Omental fat pad (tissue), 3 donors: ENCODE measurements at regions not wholly inside any gene's neighbourhood (a gene's known extent, or its start where the extent isn't known, plus 50 kb on each side); places are given as distances from the start of the nearest gene placed in this dataset.
"Not testable (repeated sequence)": the region's sequence is repeated elsewhere in the genome, so short reads cannot be mapped to it uniquely, and the experiment has no call there.

ENCODE experiments used
- ATAC-seq: fragments of 150-250 bp; one replicate; pipeline ENCODE4 v1.9.1; 2016; ENCODE audit warnings: mild to moderate bottlenecking, moderate library complexity; ENCODE audit not compliant: low FRiP score
- DNase-seq: peaks from one replicate; pipeline ENCODE4 v3.0.0-alpha.2; 2019; ENCODE audit warnings: low spot score
- CTCF ChIP-seq, 3 donors: fragments of 450-650 bp; IDR thresholded peaks; one replicate each; pipeline ENCODE4 v1.5.1; 2016 to 2017; ENCODE audit warnings: antibody characterized with exemption in 3 of 3, mild to moderate bottlenecking in 3 of 3, moderate library complexity in 2 of 3

DNA sequence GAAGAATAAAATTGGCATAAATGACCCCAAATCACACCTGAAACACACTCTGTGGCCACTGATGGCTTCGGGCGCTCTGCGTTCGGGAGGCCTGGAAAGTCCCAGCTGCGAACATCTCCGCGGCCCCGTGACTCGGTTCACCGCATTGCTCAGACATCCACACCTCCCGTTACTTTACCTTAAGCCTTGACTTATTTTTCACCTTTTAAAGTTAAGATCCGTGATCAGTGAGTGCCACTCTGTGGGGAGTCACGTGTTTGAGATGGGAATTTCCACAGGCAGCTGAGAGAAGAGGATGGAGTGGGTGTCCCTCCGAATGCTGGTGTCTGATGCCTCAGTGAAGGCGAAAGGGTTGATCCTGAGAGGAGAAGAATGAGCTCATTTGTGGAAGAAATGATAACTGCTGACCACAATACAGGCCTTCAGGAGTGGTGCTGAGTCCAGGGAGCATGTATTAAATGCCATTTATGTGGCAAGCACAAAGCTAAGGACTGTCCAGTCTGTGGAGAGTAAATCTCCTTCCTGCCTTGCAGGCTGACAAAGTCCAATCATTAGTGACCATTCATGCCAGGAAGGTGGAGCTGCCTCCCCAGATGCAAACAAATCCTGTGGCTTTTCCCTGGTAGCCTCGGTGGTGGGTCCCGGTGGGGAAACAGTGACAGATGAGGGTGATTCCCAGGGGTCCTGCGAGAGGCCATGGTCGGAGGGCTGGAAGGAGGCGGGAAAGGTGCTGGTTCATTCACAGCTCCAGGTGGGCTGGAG lies 168.8 kb downstream of the RTP5 start:
- no peak for TF ChIP-seq CTCF (IDR thresholded peaks at IDR 0.05)
- no peak for DNase-seq

GRCh38 chr2:242038928-242039341 lies 169.4 kb downstream of the RTP5 start:
- ATAC-seq = no peak

More for the DNA sequence above, 168.8 kb downstream of the RTP5 start:
- ATAC-seq = no peak

DNA sequence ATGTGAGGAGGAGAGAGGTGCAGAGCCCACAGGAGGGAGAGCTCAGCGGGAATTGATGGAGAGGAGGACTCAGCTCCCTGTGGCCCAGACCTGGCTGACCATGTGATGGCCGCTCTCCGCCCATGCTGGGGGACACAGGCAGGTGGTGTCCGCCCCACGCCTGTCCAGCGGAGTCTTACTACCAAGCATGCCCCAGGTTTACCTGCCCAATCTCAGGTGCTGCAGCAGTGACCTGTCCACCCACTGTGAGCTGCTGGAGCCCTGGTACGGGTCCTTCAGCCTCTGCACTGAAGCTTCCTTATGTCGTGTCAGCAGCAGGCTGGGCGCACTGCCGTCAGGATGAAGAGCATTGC lies 170.8 kb downstream of the RTP5 start:
- ATAC-seq (peak; percentile 9), DNase-seq (no peak)
- no peak for TF ChIP-seq CTCF (IDR thresholded peaks at IDR 0.05)

More at GRCh38 chr2:242038928-242039341, 169.4 kb downstream of the RTP5 start:
- DNase-seq = no peak
- TF ChIP-seq CTCF (IDR thresholded peaks at IDR 0.05) = no peak

DNA sequence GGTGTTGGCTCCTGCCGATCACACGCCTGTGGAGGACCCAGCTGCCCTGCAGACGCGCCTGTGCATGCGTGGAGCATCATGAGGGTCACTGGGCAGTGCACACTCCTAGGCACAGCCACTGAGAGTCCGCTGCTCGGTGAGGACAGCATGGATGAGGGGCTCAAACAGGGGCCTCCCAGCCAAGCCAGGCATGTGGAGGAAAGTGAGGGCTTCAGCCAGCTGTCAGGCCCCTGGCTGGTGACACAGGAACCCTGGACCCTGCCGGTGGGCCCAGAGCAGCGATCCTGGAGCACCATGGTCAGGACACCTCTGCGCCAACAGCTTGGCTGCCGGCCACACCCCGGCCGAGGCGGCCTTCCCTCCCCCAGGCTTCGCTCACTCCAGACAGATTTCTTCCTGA lies 171.2 kb downstream of the RTP5 start:
- ATAC-seq (no peak), DNase-seq (no peak)
- no peak for TF ChIP-seq CTCF (IDR thresholded peaks at IDR 0.05)

DNA sequence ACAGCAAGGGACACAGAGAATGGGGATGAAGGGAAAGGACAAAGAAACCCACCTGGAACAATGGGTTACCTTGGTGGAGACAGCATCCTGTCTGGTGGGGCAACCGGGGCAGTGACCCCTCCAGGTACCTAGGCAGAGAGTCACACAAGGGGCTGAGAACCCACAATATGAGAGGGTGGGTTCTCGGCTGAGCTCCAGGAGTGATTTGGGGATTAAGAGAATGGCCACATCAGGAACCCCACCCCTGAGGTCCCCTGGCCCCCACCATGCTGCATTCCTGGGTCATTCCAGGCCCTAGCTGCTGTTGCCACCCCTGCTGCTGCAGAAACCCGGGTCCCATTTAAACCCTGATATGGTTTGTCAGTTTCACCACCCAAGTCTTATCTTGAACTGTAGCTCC lies 172.3 kb downstream of the RTP5 start:
- DNase-seq (no peak), ATAC-seq (no peak)
- TF ChIP-seq CTCF (IDR thresholded peaks at IDR 0.05) = no peak

DNA sequence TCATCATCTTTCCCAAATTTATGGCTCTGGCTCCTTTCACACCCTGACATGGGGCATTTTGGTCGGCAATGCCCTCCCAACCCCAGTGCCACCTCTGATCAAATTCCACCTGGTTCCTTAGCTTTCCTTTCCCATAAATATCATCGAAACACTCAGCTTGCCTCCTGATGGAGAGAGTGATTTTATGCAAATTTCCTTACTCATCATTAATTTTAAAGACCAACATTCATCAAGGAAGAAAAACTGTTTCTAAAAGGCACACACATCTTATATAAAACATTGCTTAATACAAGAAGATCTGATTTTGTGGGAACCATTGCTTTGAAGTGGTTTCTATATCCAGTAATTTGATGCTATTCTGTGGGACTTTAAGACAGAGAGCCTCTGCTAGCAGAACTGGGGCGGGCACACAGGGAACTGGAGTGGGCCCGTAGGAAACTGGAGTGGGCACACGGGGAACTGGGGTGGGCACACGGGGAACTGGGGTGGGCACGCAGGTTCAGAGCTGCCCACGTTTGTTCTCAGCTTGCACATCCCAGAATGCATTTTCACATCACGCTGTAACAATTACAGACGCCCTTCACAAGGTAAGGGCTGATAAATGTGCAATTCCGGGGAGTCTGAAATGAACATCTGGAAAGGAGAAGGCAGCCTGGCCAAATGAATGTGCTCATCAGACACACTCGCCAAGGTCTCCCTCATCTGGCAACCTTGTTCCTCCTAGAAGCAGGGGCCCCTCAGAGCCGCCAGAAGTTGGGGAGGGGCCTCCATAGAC lies 174.2 kb downstream of the RTP5 start:
- no peak for DNase-seq
- no peak for TF ChIP-seq CTCF (IDR thresholded peaks at IDR 0.05)
- ATAC-seq = no peak

- no peak for TF ChIP-seq CTCF (IDR thresholded peaks at IDR 0.05)
- DNase-seq (no peak), ATAC-seq (no peak)
Observed at GRCh38 chr2:242044313-242044590, 174.7 kb downstream of the RTP5 start.

DNA sequence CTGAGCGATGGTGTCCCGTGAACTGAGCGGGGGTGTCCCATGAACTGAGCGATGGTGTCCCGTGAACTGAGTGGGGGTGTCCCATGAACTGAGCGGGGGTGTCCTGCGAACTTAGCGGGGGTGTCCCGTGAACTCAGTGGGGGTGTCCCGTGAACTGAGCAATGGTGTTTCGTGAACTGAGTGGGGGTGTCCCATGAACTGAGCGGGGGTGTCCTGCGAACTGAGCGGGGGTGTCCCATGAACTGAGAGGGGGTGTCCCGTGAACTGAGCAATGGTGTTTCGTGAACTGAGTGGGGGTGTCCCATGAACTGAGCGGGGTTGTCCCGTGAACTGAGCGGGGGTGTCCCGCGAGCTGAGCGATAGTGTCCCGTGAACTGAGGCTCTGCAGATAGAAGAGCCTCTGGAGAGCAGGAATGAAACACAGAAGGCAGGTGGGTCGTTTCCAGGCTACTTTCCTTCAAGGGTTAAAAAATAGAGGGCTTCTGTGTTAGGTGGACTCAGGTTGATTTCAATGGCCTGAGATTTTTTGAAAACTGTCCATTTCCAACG lies 176.1 kb downstream of the RTP5 start:
- ATAC-seq, DNase-seq: not testable (repeated sequence)
